ENCODE measurements at regions not wholly inside any gene's neighbourhood (a gene's known extent, or its start where the extent isn't known, plus 50 kb on each side); places are given as distances from the start of the nearest gene placed in this dataset.
"Not testable (repeated sequence)": the region's sequence is repeated elsewhere in the genome, so short reads cannot be mapped to it uniquely, and the experiment has no call there.

DNA sequence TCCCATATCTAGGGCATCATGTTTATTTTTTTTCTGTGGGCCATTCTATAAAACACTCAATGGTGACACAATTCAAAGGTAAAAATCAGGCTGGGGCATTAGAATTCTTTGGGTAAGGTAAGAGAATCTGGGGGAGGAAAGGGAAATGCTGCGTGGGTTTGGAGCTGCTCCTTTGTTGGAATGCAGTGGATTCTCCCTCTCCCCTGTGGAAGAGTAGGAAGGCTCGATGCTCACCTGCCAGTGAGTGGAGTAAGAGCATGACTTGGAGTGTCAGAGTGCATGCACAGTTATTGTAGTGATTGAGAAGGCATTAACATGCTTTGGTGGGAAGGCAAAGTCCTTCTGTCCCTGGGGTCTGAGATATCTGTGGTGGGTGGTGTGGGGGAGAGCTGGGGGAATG is 280.0 kb downstream of the PDCD6IP start:
- Histone ChIP-seq H3K27me3 (replicated peaks in 1 of 2; ENCODE audit: control insufficient read depth in 2 of 2, insufficient read depth in 2 of 2, low read length in 1 of 2) (no peaks in the 10 kb centered on the region), H4K20me1 (ENCODE audit: control insufficient read depth, insufficient read depth) (no peaks in the 10 kb centered on the region), H3K79me2 (ENCODE audit: control insufficient read depth, insufficient read depth, low read length) (no peaks in the 10 kb centered on the region), H3K36me3 (ENCODE audit: control insufficient read depth in 2 of 2, insufficient read depth in 2 of 2, low read length in 1 of 2) (no peaks in the 10 kb centered on the region), H3K27ac (ENCODE audit: control insufficient read depth, insufficient read depth) (no peak overlapping the region), H3K4me2 (ENCODE audit: control insufficient read depth, insufficient read depth) (no peak overlapping the region), H3K9ac (ENCODE audit: control insufficient read depth, insufficient read depth, low read length) (no peak overlapping the region), H2AFZ (ENCODE audit: control insufficient read depth, low read depth, low read length) (no peak overlapping the region), H3K4me3 (no peak overlapping the region), H3K4me1 (ENCODE audit: control insufficient read depth, insufficient read depth, low read length) (peaks cover 21% of the 10 kb centered on the region), H3K9me3 (replicated peaks; ENCODE audit: control insufficient read depth, insufficient read depth, low read length) (no peaks in the 10 kb centered on the region)
- DNase-seq (ENCODE audit: low read depth, low spot score) (no peak), ATAC-seq (no peak), FAIRE-seq (no peak)
- ChIA-PET CTCF (no interaction called here), SMC1A (ENCODE audit: uncharacterized antibody, unreplicated experiment) (no interaction called here), POLR2A (no interaction called here), RAD21 (ENCODE audit: unreplicated experiment) (no interaction called here)
- TF ChIP-seq SMAD5 (IDR thresholded peaks at IDR 0.05; ENCODE audit: low read depth) (no peak), RAD21 (IDR thresholded peaks at IDR 0.05; ENCODE audit: insufficient read depth, low read depth, low read length) (no peak), JUND (IDR thresholded peaks at IDR 0.05; ENCODE audit: low read depth, low read length) (no peak), TCF12 (IDR thresholded peaks at IDR 0.05; ENCODE audit: low read depth, low read length) (no peak), NBN (IDR thresholded peaks at IDR 0.05) (no peak), EP300 (IDR thresholded peaks at IDR 0.05; ENCODE audit: borderline replicate concordance in 1 of 2, control insufficient read depth in 1 of 2, low read depth in 2 of 2, low read length in 2 of 2) (no peak), CBX3 (IDR thresholded peaks at IDR 0.05; ENCODE audit: borderline replicate concordance, low read depth) (no peak), BMI1 (IDR thresholded peaks at IDR 0.05; ENCODE audit: borderline replicate concordance) (no peak), ZNF384 (IDR thresholded peaks at IDR 0.05; ENCODE audit: borderline replicate concordance, low read depth, low read length) (no peak)
- 43% methylated on average over 2 of the region's 2 CpGs for WGBS (ENCODE audit: insufficient coverage, insufficient replicate concordance, low lambda C conversion rate, missing lambda C conversion rate)
- BruUV-seq (replicated peaks), result no TSS peak
- intact Hi-C loops (cut with micrococcal nuclease; ENCODE audit: unreplicated experiment), result no loop called here
- in situ Hi-C loops (cut with MboI), result no loop called here

DNA sequence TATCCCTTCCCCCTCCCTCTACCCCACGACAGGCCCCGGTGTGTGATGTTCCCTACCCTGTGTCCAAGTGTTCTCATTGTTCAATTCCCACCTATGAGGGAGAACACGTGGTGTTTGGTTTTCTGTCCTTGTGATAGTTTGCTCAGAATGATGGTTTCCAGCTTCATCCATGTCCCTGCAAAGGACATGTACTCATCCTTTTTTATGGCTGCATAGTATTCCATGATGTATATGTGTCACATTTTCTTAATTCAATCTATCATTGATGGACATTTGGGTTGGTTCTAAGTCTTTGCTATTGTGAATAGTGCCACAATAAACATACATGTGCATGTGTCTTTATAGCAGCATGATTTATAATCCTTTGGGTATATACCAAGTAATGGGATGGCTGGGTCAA is 281.4 kb downstream of the PDCD6IP start:
- H4K20me1 ChIP-seq (ENCODE audit: control insufficient read depth, insufficient read depth); ATAC-seq; BruUV-seq (replicated peaks); CTCF ChIA-PET; intact Hi-C loops (cut with micrococcal nuclease; ENCODE audit: unreplicated experiment); H3K4me2 ChIP-seq (ENCODE audit: control insufficient read depth, insufficient read depth); DNase-seq (ENCODE audit: low read depth, low spot score); H3K27ac ChIP-seq (ENCODE audit: control insufficient read depth, insufficient read depth); POLR2A ChIA-PET; H3K79me2 ChIP-seq (ENCODE audit: control insufficient read depth, insufficient read depth, low read length); H3K36me3 ChIP-seq (ENCODE audit: control insufficient read depth in 2 of 2, insufficient read depth in 2 of 2, low read length in 1 of 2); H3K9me3 ChIP-seq (replicated peaks; ENCODE audit: control insufficient read depth, insufficient read depth, low read length); in situ Hi-C loops (cut with MboI); H2AFZ ChIP-seq (ENCODE audit: control insufficient read depth, low read depth, low read length); SMC1A ChIA-PET (ENCODE audit: uncharacterized antibody, unreplicated experiment); RAD21 ChIA-PET (ENCODE audit: unreplicated experiment); H3K9ac ChIP-seq (ENCODE audit: control insufficient read depth, insufficient read depth, low read length); H3K27me3 ChIP-seq (replicated peaks in 1 of 2; ENCODE audit: control insufficient read depth in 2 of 2, insufficient read depth in 2 of 2, low read length in 1 of 2); H3K4me3 ChIP-seq; FAIRE-seq: not testable (repeated sequence)
- WGBS (ENCODE audit: insufficient coverage, insufficient replicate concordance, low lambda C conversion rate, missing lambda C conversion rate), result 82% methylated on average over 3 of the region's 3 CpGs
- H3K4me1 ChIP-seq (ENCODE audit: control insufficient read depth, insufficient read depth, low read length), result peaks cover 11% of the 10 kb centered on the region

DNA sequence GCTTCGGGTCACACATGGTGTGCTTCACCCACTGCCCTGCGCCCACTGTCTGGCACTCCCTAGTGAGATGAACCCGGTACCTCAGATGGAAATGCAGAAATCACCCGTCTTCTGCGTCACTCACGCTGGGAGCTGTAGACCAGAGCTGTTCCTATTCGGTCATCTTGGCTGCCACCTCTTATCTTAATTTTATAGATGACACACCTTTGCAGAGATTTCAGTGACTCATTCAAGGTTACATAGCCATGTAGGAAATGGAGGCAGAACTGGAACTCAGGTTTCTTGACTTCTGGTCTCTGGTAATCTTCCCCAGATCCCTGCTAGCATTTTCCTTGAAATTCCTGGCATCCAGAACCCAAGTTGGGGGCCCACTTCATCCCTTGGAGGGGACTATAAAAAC is 291.9 kb downstream of the PDCD6IP start:
- H3K27ac ChIP-seq (ENCODE audit: control insufficient read depth, insufficient read depth); intact Hi-C loops (cut with micrococcal nuclease; ENCODE audit: unreplicated experiment); H3K9ac ChIP-seq (ENCODE audit: control insufficient read depth, insufficient read depth, low read length); H4K20me1 ChIP-seq (ENCODE audit: control insufficient read depth, insufficient read depth); H3K79me2 ChIP-seq (ENCODE audit: control insufficient read depth, insufficient read depth, low read length); H3K4me1 ChIP-seq (ENCODE audit: control insufficient read depth, insufficient read depth, low read length); H3K27me3 ChIP-seq (replicated peaks in 1 of 2; ENCODE audit: control insufficient read depth in 2 of 2, insufficient read depth in 2 of 2, low read length in 1 of 2); CTCF ChIA-PET; H3K4me2 ChIP-seq (ENCODE audit: control insufficient read depth, insufficient read depth); POLR2A ChIA-PET; H3K4me3 ChIP-seq; H2AFZ ChIP-seq (ENCODE audit: control insufficient read depth, low read depth, low read length); H3K36me3 ChIP-seq (ENCODE audit: control insufficient read depth in 2 of 2, insufficient read depth in 2 of 2, low read length in 1 of 2); SMC1A ChIA-PET (ENCODE audit: uncharacterized antibody, unreplicated experiment); BruUV-seq (replicated peaks); in situ Hi-C loops (cut with MboI); RAD21 ChIA-PET (ENCODE audit: unreplicated experiment); DNase-seq (ENCODE audit: low read depth, low spot score); FAIRE-seq; H3K9me3 ChIP-seq (replicated peaks; ENCODE audit: control insufficient read depth, insufficient read depth, low read length); ATAC-seq: not testable (repeated sequence)
- WGBS (ENCODE audit: insufficient coverage, insufficient replicate concordance, low lambda C conversion rate, missing lambda C conversion rate), result 67% methylated on average over 7 of the region's 7 CpGs
